Neural crest cell (in vitro differentiated cells): ENCODE measurements at regions not wholly inside any gene's neighbourhood (a gene's known extent, or its start where the extent isn't known, plus 50 kb on each side); places are given as distances from the start of the nearest gene placed in this dataset.
A peak's percentile ranks its signal among the peaks of the same experiment; 100 is the strongest.

Source experiments
- DNase-seq: peaks from one replicate; pipeline ENCODE4 v3.0.0; 2021; ENCODE audit warnings: low read depth, mixed read lengths, low spot score
- H3K27ac Mint-ChIP-seq: one replicate; pipeline ENCODE4 v1.8.0; 2021; ENCODE audit warnings: mild to moderate bottlenecking, mixed read lengths; ENCODE audit not compliant: unreplicated experiment
- H3K27me3 Mint-ChIP-seq: 2 replicates; pipeline ENCODE4 v1.8.0; 2021; ENCODE audit warnings: low read depth, mild to moderate bottlenecking, mixed read lengths
- H3K36me3 Mint-ChIP-seq: 2 replicates; pipeline ENCODE4 v1.8.0; 2021; ENCODE audit warnings: low read depth, mild to moderate bottlenecking, mixed read lengths
- H3K4me1 Mint-ChIP-seq: 2 replicates; pipeline ENCODE4 v1.8.0; 2021; ENCODE audit warnings: mixed read lengths
- H3K4me3 Mint-ChIP-seq: one replicate; pipeline ENCODE4 v1.8.0; 2021; ENCODE audit warnings: mild to moderate bottlenecking, mixed read lengths
- H3K9me3 Mint-ChIP-seq: 2 replicates; pipeline ENCODE4 v1.8.0; 2021; ENCODE audit warnings: mixed read lengths
- CTCF ChIP-seq: fragments of 200-600 bp; sonication (generic); conservative IDR thresholded peaks from 2 replicates; pipeline ENCODE4 v1.5.0; 2021; ENCODE audit warnings: antibody characterized with exemption, mild to moderate bottlenecking

DNA sequence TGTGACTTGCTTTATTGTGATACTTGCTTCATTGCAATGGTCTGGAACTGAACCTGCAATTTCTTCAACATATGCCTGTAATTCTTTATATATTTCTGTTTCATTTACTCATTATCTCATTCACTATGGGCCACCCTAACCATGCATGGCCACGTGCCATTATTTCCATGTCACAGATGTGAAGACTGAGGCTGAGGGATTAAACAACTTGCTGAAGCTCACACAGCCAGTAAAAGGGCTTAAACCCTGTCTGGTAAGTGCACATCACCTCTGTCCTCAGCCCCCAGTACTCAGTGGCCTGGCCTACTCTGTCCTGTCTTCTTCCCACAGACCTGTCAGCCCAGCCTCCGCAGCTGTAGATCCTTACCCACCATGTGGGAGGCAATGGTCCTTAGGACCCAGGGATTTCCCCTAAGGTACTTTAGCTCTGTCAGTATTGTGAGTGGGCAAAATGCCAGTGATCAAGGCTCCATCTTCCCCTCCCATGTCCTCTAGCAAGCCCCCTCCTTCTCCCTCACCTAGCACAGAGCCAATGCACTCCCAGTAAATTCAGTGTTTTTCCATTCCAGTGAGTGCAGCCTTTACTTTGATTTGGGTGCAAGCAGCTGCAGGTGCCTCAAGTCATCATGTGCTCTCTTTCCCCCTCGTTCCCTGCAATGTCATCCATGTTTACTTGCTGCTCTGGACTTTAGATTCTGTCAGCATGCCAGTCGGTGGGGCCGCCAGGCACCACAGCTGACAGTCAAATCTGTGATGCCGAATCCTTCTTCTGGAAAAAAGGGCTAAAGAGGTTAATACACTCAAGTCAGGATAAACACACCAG, 228.2 kb upstream of the PROX1 start:
- Mint-ChIP-seq H3K27me3 (no peaks in the 10 kb centered on the region), H3K36me3 (no peaks in the 10 kb centered on the region), H3K4me1 (peaks cover 12% of the 10 kb centered on the region), H3K4me3 (no peak overlapping the region), H3K9me3 (peaks cover 3% of the 10 kb centered on the region), H3K27ac (peak overlapping the region; percentile 29)
- no peak for TF ChIP-seq CTCF
- DNase-seq, result no peak

DNA sequence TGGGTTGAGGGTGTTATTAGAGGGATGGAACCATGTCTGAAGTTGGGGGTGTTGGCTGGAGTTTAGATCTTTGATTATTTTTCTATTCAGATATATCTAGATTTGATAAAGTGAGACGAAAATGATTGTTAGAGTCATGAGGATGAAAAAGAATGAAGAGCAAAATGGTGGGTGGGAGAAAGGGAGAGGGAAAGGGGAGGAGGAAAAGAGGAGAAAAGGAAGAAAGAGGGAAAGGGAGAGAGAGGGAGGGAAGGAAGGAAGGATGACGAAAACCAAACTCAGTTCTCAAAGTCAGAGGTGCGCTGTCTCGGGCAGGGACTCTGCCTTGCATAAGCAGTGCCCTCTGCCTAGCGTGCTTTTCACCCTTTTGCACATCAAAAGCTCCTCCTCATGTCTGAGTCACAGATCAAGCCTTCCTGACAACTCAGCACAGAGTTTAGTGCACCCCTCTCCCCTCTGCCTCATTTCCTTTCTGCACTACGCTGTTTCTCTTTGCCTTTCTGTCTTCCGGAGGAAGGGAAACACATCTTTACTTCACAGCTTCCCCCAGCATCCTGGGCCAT, 225.8 kb upstream of the PROX1 start:
- Mint-ChIP-seq H3K36me3 (no peaks in the 10 kb centered on the region), H3K27ac (no peak overlapping the region), H3K9me3 (peaks cover 3% of the 10 kb centered on the region), H3K4me3 (no peak overlapping the region), H3K27me3 (no peaks in the 10 kb centered on the region), H3K4me1 (peaks cover 15% of the 10 kb centered on the region)
- no peak for DNase-seq
- TF ChIP-seq CTCF, result no peak

- no peak for TF ChIP-seq CTCF
- Mint-ChIP-seq H3K4me3 (no peak overlapping the region), H3K4me1 (peaks cover 4% of the 10 kb centered on the region), H3K27me3 (no peaks in the 10 kb centered on the region), H3K27ac (no peak overlapping the region), H3K9me3 (no peaks in the 10 kb centered on the region), H3K36me3 (no peaks in the 10 kb centered on the region)
- DNase-seq, result no peak
Measured at GRCh38 chr1:213767683-213768082, 220.1 kb upstream of the PROX1 start.

DNA sequence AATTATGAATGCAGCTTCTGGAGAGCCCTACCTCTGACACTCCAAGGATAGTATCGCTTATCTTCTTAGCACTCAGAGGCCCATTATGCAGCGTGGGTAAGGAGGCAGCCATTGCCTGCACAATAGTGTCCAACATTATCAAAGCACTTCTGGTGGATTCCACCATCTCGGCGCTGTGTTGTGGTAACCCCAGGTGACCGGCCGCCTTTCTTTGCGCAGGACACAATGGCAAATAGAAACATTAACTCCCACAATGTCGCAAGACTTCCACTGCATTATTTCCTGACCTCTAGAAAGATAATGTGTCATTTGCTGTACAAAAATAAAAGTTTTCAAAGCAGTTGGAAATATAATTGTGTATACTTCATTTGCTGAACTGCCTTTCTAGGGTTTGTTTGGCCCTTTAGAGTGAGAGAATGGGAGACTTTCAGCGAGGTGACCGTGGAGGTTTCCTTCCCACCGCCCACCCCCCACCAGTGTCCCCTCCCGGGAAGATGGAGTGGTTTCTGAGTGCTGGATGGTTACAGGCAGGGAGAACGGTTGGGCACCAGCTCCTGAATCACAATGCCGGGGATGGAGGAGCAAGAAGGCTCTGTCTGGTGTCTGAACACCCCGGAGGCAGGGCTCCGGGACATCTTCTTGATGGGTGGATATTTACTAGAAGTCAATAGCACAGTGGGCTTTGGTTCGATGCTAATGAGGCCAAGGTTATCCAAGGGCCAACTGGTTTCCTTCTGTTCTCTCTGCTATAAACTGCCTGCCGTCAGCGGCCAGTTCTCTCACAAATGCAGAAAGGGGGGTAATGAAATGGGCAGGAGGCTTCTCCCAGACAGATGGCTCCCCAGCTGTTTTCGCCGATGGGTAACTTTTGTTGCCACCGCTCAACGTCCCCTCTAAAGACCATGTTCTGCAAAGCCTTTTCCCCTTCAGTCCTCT, 215.4 kb upstream of the PROX1 start:
- TF ChIP-seq CTCF, result no peak
- H3K9me3 Mint-ChIP-seq, result peaks cover 9% of the 10 kb centered on the region
- no peak overlapping the region for H3K4me3 Mint-ChIP-seq
- DNase-seq, result no peak
- peaks cover 5% of the 10 kb centered on the region for H3K4me1 Mint-ChIP-seq
- no peak overlapping the region for H3K27ac Mint-ChIP-seq
- no peaks in the 10 kb centered on the region for H3K27me3 Mint-ChIP-seq
- H3K36me3 Mint-ChIP-seq, result no peaks in the 10 kb centered on the region

DNA sequence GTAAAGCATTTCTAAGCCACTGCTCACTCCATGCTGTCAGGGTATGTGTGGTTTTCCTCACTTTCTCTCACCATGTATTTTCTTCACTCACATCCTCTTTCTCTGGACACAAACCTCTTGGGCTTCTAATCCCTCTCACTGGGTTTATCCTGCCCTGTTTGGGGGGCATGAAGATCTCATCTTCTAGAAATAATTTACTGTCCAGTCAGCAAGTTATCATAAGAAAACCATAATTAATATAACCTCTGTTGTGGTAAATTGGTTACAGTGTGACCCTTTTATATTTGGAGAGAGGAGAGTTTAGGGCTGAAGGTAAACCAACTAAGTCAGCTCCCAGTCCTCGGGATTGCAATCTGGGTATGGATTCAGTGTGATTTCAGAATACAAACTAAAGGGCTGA, 213.8 kb upstream of the PROX1 start:
- no peak overlapping the region for H3K27ac Mint-ChIP-seq
- H3K36me3 Mint-ChIP-seq, result no peaks in the 10 kb centered on the region
- no peak for TF ChIP-seq CTCF
- H3K4me3 Mint-ChIP-seq, result no peak overlapping the region
- peaks cover 9% of the 10 kb centered on the region for H3K9me3 Mint-ChIP-seq
- no peaks in the 10 kb centered on the region for H3K27me3 Mint-ChIP-seq
- peaks cover 5% of the 10 kb centered on the region for H3K4me1 Mint-ChIP-seq
- no peak for DNase-seq
